GM19099 (cell line): ENCODE measurements at regions not wholly inside any gene's neighbourhood (a gene's known extent, or its start where the extent isn't known, plus 50 kb on each side); places are given as distances from the start of the nearest gene placed in this dataset.

Source experiments
- POLR2A ChIP-seq: IDR thresholded peaks from 3 replicates; pipeline ENCODE4 v1.6.1; 2011; ENCODE audit warnings: low read depth; ENCODE audit not compliant: insufficient read length; ENCODE audit errors: extremely low read depth

GRCh38 chr1:101338714-101339430 is 102.1 kb downstream of the S1PR1 start:
- no peak for TF ChIP-seq POLR2A

- no peak for TF ChIP-seq POLR2A
Observed at GRCh38 chr1:101344745-101345144, 107.9 kb downstream of the S1PR1 start.

GRCh38 chr1:101346419-101346818 is 109.6 kb downstream of the S1PR1 start:
- no peak for TF ChIP-seq POLR2A

- no peak for TF ChIP-seq POLR2A
Observed at GRCh38 chr1:101356013-101356412, 119.2 kb downstream of the S1PR1 start.

- no peak for TF ChIP-seq POLR2A
Observed at GRCh38 chr1:101356604-101357443, 120.0 kb downstream of the S1PR1 start.

GRCh38 chr1:101357444-101357986 is 120.7 kb downstream of the S1PR1 start:
- TF ChIP-seq POLR2A: no peak

- no peak for TF ChIP-seq POLR2A
Observed at GRCh38 chr1:101360506-101360905, 123.7 kb downstream of the S1PR1 start.

GRCh38 chr1:101363891-101364318 is 127.1 kb downstream of the S1PR1 start:
- no peak for TF ChIP-seq POLR2A

GRCh38 chr1:101364370-101365120 is 127.7 kb downstream of the S1PR1 start:
- TF ChIP-seq POLR2A: no peak

GRCh38 chr1:101365186-101365585 is 128.4 kb downstream of the S1PR1 start:
- TF ChIP-seq POLR2A: no peak

GRCh38 chr1:101365878-101366277 is 129.1 kb downstream of the S1PR1 start:
- no peak for TF ChIP-seq POLR2A

GRCh38 chr1:101366513-101367215 is 129.8 kb downstream of the S1PR1 start:
- no peak for TF ChIP-seq POLR2A

- no peak for TF ChIP-seq POLR2A
Observed at GRCh38 chr1:101367630-101368029, 130.8 kb downstream of the S1PR1 start.

GRCh38 chr1:101370488-101370887 is 133.7 kb downstream of the S1PR1 start:
- no peak for TF ChIP-seq POLR2A

- no peak for TF ChIP-seq POLR2A
Observed at GRCh38 chr1:101371259-101371658, 134.4 kb downstream of the S1PR1 start.

- no peak for TF ChIP-seq POLR2A
Observed at GRCh38 chr1:101373570-101373969, 136.8 kb downstream of the S1PR1 start.
